ENCODE measurements at regions not wholly inside any gene's neighbourhood (a gene's known extent, or its start where the extent isn't known, plus 50 kb on each side); places are given as distances from the start of the nearest gene placed in this dataset.

DNA sequence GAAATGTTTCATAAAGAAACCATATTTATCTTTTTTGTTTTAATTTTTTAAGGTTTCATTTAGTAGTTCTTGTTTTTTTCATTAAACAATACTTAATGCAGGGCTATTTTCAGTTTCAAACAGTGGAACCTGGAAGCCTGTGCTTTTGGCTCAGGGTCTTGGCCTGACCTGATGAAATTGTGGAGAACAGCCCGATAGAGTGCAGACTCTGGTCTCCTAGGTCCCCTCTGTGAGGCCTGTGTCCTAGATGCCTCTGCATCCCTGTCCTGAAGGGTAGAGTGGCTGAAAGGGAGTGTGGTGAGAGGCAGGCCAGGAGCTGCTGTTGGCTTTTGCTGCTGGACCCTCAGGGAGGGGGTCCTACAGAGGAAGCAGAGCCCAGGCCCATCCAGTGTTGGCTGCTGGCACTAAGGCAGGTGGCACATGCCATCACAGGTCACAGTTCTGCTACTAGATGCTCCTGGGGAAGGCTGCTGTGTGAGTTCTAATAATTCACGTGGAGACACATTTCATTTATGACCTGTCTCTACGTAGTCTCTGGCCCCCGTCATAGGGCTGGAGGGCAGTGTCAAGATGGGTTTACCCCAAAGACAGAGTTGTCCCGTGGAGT, 201.0 kb upstream of the COPS8 start:
- no peak for DNase-seq

DNA sequence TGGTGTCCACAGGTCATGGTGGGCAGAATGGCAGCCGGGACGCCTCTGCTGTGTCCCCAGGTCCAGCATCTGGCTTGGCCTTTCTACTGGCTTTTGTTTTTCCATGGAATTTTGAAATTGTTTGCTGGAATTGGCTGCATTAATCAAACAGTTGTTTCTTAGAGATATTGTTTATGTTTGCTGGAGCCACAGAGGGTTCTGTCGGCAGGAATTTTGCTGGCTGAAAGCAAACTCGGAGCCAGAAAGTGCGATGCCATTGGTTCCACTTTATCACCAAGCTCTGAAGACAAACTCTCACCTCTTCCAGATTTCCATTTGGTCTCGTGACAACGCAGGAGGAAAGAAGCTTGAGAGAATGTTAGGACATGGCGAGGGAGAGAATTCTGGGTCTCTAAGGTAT, 199.2 kb upstream of the COPS8 start:
- DNase-seq = no peak

- DNase-seq = no peak
Observed at GRCh38 chr2:236887531-236887930, 198.2 kb upstream of the COPS8 start.

DNA sequence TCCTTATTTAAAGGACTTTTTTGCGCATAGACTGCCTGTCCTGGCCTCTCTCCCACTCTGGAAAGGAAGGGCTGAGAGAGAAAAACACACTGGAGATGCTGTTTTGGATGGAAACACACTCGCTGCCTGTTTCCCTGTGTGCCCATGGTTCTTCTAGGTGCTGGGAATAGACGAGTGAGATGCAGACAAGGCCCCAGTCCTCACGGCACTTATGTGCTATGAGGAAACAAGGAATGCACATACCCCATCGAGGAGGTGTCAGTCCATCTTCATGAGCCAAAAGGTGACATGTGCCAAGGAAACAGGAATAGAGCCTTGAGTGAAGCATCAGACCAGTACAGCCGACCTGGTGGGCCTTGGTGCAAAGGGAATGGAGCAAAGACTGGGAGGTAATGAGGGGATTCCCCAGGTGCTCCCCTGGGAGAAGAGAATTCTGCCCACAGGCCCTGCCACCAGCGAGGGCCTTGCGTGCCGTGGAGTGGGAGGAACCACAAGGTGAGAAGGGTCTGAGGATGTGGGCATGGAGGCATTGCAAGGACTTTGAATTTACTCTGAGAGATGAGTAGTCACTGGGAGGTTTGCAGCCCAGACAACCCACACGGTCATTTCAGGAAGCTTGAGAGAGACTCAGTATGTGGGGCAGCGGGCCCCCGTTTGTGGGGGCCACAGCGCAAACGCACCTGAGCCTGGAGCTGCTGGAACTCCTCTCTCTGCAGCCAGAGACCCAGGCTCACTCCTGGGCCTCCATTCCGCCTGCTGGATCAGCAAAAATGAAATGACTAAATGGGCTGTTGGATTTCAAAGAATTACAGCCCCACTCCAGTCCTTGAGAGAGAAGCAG, 197.5 kb upstream of the COPS8 start:
- no peak for DNase-seq

DNA sequence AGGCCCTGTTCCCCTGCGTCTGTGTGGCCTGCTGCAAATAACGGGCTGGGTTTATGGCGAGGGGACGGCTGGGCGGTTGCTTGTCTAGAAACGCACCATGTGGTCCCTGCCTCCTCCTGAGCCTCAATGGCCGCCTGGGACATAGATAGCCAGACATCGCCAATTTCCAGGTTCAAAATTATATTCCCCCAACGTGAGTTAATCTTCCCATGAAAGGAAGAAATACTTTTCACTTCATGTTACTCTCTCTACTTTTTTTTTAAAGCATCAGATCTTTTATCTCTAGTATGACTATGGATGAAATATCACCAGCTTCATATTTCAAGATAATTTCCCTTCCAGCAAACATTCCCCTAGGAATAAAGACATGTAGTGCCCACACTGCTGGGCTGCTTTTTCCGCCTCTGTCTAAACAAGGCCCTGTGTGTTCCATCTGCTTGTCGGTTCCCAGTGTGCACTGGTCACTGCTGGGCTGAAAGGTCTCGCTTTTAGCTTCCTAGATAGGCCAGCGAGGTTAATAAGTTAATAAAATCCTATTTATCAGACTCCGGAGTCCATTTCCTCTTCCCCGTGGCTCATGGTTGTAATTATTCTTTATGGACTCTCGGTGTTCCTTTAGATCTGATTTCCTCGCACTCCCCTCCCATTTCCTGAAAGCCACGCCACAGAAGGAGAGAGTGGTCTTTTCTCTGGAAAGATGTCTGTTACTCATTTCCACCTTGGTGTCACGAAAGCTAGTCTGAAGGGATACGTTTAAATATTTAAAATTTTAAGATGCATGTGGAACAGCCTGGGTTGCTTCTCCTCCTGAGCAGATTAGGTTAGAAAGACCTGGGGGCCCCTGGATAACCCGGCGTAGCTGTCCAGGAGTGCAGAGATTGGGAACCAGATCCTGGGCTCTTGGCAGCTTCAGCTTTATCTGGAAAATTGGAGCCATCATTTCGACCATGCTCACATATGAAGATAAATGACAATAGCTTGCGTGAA, 196.6 kb upstream of the COPS8 start:
- DNase-seq = no peak

GRCh38 chr2:236889791-236890704, 195.6 kb upstream of the COPS8 start:
- DNase-seq = no peak

DNA sequence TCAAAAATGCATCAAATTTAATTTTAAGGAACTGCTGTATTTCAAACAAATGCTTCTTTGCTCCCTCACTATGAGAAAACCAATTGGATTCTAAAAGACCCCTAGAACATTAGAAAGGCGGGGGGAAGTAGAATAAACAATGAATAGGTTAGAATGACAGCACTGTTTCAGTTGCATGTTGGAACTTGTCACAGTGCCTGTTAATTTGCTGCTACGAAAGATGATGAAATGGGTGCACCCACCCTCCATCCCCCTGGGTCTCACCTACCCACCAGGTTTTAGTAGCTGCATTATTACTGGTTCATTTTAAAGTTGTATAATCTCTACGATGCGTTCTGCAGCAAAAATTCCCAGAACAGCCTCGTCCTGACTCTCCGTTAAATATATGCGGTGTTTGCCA, 193.0 kb upstream of the COPS8 start:
- no peak for DNase-seq

DNA sequence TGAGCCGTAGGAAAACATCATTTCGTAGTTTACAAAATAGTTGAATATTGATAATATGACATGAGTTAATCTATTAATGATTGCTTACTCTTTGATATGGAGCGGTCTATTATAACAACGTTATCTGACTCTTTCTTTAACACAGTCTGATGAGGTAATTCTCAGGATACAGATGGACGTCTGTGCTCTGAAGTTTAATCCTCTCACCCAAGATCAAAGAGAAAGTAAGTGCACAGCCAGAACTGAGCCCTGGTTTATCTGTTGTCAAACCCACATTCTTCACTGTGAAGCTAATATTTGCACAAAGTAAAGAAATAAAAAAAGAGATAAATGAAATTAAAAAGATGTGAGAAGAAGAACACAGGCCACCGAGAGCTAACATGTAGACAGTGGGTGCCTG, 190.9 kb upstream of the COPS8 start:
- no peak for DNase-seq

DNA sequence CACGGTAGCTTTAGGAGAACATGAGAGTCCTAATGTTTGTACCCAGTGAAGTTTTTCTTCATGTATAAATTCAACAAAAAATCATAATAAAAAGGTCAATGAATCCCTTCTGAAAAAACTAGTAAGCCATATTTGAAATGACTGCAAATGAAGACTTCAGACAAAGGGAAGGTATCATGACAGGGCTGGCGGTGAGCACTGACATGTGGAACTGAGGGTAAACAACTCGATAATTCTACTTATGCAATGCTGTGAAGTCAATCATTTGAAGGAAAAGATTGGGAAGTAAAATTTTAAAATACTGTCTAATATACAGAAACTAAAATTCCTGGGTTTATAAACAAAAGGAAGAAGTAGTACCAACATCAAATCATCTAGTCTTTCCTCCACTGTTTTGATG, 190.2 kb upstream of the COPS8 start:
- no peak for DNase-seq

DNA sequence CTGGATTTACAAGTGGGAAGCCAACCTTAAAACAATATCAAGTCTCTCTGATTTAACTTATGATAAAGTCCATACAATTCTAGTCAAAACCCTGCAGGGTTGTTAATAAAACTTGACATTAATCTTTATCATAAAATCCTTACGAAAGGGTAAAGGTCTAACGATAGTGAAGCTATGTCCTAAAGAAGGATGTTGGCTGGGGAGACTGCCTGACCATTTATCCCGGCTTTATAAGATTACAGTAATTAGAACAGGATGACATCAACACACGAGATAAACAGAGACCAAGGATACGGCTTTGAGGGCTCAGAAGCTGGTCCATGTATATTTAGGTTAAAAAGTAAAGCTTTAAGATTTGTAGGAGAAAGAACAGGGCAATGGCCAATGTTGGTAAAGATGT, 189.0 kb upstream of the COPS8 start:
- DNase-seq = no peak

- no peak for DNase-seq
Observed at GRCh38 chr2:236899146-236899545, 186.5 kb upstream of the COPS8 start.

DNA sequence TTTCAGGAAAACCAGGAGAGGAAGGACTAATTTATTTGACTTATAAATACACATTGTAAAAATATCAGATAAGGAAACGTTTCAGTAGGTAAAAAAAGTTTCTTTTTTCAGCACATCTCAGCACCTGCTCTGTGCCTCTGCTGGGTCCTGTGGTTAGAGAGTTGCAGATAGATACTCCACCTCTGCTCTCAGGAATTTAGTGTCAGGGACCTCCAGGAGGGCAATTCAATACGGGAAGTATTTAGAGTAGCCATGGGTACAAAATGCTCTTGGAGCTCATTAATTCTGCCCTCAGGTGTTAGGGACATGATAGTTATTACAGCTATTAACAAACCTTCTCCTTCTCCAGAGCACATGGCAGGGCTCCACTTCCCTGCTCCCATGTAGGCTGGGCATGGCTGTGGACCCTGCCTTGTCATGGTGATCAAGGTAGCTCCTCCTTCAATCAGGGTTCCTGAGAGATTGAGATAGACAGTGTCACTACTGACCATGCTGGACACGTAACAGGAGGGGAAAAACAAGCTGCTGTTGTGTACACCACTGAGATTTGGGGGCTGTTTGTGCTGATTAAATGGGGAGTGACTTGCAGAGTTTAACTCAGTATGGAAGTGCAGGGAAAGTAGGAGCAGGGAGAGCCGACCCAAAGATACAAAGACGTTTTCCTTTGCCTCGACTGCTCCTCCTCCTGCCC, 185.6 kb upstream of the COPS8 start:
- DNase-seq = no peak

- DNase-seq = no peak
Observed at GRCh38 chr2:236901956-236902355, 183.7 kb upstream of the COPS8 start.

DNA sequence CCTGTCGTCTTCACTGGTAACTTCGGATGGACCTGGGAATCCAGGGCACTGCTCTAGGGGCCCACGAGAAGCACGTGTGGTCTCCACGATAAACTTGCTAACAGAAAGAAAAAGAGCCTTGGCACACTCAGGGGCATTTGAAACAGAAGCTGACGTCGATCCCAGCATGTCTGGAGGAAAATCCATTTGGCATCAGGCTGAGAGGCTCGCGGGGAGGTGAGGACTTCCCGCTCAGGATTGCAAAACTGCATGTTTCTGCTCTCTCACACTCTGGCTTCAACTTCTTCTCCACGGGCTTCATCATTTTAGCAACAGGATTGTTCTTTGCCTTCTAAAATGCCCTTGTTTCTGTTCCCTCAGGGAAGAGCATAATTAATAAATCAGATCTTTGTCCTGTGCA, 181.7 kb upstream of the COPS8 start:
- no peak for DNase-seq

GRCh38 chr2:236904389-236905263, 181.1 kb upstream of the COPS8 start:
- no peak for DNase-seq

GRCh38 chr2:236905976-236906375, 179.7 kb upstream of the COPS8 start:
- DNase-seq = no peak

GRCh38 chr2:236908439-236909192, 177.1 kb upstream of the COPS8 start:
- DNase-seq = no peak

GRCh38 chr2:236909193-236909504, 176.5 kb upstream of the COPS8 start:
- no peak for DNase-seq

- DNase-seq = no peak
Observed at GRCh38 chr2:236909802-236910201, 175.9 kb upstream of the COPS8 start.

Measured in activated naive CD4-positive, alpha-beta T cell treated with anti-CD3 and anti-CD28 coated beads, Interleukin-2, amount 50 U/mL, for 16 hours (primary cell).